ENCODE measurements at regions not wholly inside any gene's neighbourhood (a gene's known extent, or its start where the extent isn't known, plus 50 kb on each side); places are given as distances from the start of the nearest gene placed in this dataset.

DNA sequence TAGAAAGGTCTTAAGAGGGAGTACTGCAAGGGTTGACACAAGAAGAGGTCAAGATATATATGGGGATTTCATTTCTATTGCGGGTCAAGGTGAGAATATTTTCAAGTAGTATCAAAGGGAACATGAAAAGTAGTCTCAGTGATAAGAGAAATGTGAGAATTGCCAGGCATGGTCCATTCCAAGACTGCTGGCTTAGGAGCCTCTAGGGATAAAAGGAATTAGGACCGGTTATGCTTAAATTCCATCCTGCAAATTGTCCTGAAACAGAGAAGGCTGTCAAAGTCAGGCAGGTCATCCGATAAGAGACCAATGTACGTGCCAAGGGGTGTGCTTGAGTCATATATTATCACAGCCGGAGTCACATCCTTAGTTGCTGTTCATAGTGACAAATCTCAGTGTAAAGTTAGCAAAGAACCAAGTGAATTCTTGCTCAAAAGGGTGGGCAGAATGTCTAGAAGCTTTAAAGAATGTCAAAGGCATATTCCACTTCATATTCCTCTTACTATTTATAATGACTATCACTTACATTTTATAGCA lies 133.6 kb downstream of the CBLL2 start:
- DNase-seq (ENCODE audit: low spot score), result no peak
- TF ChIP-seq, protein P1, sequence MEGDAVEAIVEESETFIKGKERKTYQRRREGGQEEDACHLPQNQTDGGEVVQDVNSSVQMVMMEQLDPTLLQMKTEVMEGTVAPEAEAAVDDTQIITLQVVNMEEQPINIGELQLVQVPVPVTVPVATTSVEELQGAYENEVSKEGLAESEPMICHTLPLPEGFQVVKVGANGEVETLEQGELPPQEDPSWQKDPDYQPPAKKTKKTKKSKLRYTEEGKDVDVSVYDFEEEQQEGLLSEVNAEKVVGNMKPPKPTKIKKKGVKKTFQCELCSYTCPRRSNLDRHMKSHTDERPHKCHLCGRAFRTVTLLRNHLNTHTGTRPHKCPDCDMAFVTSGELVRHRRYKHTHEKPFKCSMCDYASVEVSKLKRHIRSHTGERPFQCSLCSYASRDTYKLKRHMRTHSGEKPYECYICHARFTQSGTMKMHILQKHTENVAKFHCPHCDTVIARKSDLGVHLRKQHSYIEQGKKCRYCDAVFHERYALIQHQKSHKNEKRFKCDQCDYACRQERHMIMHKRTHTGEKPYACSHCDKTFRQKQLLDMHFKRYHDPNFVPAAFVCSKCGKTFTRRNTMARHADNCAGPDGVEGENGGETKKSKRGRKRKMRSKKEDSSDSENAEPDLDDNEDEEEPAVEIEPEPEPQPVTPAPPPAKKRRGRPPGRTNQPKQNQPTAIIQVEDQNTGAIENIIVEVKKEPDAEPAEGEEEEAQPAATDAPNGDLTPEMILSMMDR (IDR thresholded peaks at IDR 0.05; ENCODE audit: extremely low read depth, missing control alignments), result no peak

DNA sequence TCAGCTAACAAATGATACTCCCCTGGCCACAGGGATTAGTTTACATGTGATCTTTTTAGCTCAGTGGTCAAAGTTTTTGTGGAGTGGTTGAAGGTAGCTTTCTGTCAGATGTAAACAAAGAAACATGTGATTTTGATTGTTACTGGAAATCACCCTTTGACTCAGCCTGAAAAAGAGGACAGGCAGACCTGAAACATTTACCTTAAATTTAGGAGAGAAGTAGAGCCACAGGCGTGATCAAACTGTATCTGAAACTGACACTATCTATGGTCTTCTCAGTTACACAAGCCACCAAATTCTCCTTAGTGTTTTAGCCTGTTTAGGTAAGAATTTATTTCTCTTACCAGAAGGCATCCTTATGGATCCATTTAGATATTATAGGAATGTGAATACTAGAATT lies 136.7 kb downstream of the CBLL2 start:
- no peak for DNase-seq (ENCODE audit: low spot score)
- TF ChIP-seq, protein P1 (IDR thresholded peaks at IDR 0.05; ENCODE audit: extremely low read depth, missing control alignments), result no peak

DNA sequence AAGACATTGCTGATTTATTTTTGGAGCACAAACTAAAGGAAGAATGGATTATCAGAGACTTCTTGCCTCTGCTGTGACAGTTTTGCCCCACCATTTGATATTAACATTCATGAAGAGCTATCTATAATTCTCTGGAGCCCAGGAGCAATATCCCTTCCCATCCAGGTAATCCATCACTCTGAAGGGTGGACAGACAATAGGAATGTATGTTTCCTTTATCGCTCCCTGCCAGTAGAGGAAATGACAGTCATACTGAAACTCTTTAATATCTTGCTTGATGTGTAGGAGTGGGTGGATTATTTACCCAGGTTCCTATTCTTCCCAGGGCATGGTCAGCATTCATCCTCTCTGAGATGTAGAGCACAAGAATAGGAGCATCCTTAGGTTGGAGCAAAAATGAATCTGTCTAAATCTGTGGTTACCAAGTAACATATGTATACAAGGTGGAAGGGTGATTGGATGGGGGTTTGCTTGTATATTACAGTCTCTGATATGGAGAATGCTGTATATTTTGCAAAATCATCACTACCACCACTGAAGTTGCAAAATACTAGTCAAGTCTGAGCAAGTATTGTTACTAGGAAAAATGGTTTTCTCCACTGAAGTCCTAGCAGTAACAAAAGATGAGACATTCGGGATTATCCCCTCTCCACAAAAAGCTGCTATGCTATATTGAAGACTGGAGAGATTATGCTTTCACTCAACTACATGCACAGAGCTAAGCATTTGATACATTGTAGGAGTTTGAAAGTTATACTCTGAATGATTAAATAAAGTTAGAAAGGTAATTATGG lies 151.6 kb downstream of the CBLL2 start:
- no peak for DNase-seq (ENCODE audit: low spot score)
- TF ChIP-seq, protein P1 (IDR thresholded peaks at IDR 0.05; ENCODE audit: extremely low read depth, missing control alignments), result no peak

DNA sequence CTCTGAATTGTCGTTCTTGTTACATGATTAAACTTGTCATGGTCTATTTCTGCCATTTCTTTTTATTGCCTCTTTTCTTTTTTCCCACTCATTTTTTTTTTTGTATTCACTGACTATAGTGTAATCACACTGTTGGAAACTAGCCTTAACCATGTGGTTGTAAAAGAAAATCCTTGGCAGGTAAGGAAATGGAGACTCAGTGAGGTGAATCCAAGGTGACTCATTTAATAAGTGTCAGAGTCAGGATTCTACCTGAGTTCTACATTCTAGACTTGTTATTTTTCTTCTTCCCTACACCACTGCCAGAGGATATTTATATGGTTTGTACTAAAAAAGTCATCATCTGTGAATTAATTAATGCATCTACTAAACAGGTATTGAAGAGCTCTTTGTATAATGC lies 152.2 kb downstream of the CBLL2 start:
- TF ChIP-seq, protein P1 (IDR thresholded peaks at IDR 0.05; ENCODE audit: extremely low read depth, missing control alignments), result no peak
- no peak for DNase-seq (ENCODE audit: low spot score)

DNA sequence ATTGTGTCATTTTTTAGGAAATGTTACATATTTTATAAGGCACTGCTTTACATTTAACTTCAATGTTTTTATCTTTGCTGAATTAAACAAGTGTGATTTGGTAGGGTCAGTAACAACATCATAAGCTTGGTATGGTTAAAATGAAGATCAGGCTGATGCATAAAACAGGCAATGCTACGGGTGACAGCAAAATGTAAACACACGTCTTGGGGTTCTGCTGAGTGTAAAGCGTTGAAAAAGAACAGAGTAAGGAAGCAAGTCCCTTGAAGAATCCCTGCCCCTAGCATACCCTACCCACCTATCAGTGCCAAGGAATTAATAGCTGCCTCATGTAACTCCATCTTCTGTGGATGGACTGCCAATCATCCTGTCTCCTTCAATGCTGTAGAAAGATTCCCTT lies 157.0 kb downstream of the CBLL2 start:
- TF ChIP-seq, protein P1 (IDR thresholded peaks at IDR 0.05; ENCODE audit: extremely low read depth, missing control alignments), result no peak
- DNase-seq (ENCODE audit: low spot score), result no peak

DNA sequence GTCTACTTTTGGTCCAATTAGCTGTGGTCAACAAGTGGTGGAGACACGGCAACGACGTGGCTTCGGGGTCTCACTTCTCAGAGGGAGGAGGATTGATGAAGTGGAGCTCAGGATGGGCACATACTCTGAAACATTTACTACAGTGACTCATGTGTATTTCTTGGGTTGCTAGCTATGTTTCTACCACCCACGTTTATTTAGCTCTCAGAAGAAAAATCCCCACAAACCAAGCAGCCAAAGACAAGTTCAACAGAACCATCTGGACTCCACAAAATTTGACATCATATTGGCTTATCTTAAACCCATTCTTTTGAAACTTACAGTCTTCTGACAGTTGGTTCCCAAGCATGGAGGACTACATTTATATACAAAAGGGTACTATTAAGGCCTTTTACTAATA lies 158.0 kb downstream of the CBLL2 start:
- DNase-seq (ENCODE audit: low spot score), result no peak
- TF ChIP-seq, protein P1 (IDR thresholded peaks at IDR 0.05; ENCODE audit: extremely low read depth, missing control alignments), result no peak

DNA sequence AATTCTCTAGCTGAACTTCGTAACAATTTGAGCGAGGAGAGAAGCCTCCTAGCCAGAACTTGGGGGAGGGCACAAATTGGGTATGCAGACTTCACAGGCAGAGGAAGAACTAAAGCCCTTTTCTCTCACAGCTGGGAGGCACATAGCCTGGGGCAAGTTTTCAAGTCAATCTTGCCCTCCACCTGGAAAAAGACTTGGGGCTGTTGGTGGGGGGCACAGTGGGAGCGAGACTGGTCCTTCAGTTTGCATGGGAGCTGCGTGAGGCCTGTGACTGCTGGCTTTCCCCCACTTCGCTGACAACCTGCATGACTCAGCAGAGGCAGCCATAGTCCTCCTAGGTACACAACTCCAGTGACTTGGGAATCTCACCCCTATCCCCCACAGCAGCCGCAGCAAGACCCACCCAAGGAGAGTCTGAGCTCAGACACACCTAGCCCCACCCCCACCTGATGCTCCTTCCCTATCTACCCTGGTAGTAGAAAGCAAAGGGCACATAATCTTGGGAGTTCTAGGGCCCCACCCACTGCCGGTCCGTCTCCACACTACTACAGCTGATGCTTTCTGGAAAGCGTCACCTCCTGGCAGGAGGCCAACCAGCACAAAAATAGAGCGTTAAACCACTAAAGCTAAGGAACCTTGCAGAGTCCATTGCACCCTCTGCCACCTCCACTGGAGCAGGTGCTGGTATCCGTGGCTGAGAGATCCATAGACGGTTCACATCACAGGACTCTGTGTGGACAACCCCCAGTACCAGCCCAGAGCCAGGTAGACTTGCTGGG lies 160.8 kb downstream of the CBLL2 start:
- no peak for DNase-seq (ENCODE audit: low spot score)
- TF ChIP-seq, protein P1 (IDR thresholded peaks at IDR 0.05; ENCODE audit: extremely low read depth, missing control alignments), result no peak
